Adipocyte (in vitro differentiated cells): ENCODE measurements at regions not wholly inside any gene's neighbourhood (a gene's known extent, or its start where the extent isn't known, plus 50 kb on each side); places are given as distances from the start of the nearest gene placed in this dataset.
A peak's percentile ranks its signal among the peaks of the same experiment; 100 is the strongest.
"Not testable (repeated sequence)": the region's sequence is repeated elsewhere in the genome, so short reads cannot be mapped to it uniquely, and the experiment has no call there.

Experiments
- DNase-seq: peaks from one replicate; pipeline ENCODE4 v3.0.0-alpha.2; 2015; ENCODE audit warnings: low read depth
- H3K27me3 ChIP-seq: replicated peaks from 2 replicates; pipeline ENCODE4 v1.7.0; 2013; ENCODE audit warnings: mild to moderate bottlenecking, low read length, moderate library complexity; ENCODE audit not compliant: control insufficient read depth, insufficient read depth
- H3K36me3 ChIP-seq: 2 replicates; pipeline ENCODE4 v1.7.0; 2013; ENCODE audit warnings: low read length, mild to moderate bottlenecking, moderate library complexity; ENCODE audit not compliant: control insufficient read depth, insufficient read depth, severe bottlenecking
- H3K4me1 ChIP-seq: 2 replicates; pipeline ENCODE4 v1.7.0; 2013; ENCODE audit warnings: mild to moderate bottlenecking, low read length, moderate library complexity; ENCODE audit not compliant: control insufficient read depth, insufficient read depth
- H3K4me3 ChIP-seq: 2 replicates; pipeline ENCODE4 v1.7.0; 2013; ENCODE audit warnings: mild to moderate bottlenecking, low read length, moderate library complexity
- H3K9ac ChIP-seq: 2 replicates; pipeline ENCODE4 v1.7.0; 2013; ENCODE audit warnings: mild to moderate bottlenecking, low read length, moderate library complexity
- H3K9me3 ChIP-seq: 2 replicates; pipeline ENCODE4 v1.7.0; 2013; ENCODE audit warnings: mild to moderate bottlenecking, low read length, moderate library complexity; ENCODE audit not compliant: control insufficient read depth

DNA sequence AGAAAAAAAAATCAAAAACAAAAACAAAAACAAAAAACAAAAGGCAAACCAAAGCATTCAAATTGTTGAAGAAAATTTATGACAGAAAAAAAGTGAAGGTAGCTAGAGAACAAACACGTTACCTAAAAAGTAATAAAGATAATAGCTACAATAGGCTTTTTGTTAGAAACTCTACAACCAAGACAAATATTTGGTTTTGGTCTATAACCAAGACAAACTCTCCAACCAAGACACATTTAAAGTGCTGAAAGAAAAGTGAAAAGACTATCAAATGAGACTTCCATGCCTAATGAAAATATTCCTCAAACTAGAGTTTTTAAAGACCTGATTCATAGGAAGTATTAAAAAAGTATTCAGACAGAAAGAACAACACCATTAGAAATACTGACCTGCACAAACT is 391.9 kb upstream of the NDST4 start:
- Histone ChIP-seq H3K4me1 (no peaks in the 10 kb centered on the region), H3K4me3 (no peak overlapping the region), H3K36me3 (no peaks in the 10 kb centered on the region), H3K27me3 (no peaks in the 10 kb centered on the region), H3K9ac (no peak overlapping the region), H3K9me3 (no peaks in the 10 kb centered on the region)
- no peak for DNase-seq

DNA sequence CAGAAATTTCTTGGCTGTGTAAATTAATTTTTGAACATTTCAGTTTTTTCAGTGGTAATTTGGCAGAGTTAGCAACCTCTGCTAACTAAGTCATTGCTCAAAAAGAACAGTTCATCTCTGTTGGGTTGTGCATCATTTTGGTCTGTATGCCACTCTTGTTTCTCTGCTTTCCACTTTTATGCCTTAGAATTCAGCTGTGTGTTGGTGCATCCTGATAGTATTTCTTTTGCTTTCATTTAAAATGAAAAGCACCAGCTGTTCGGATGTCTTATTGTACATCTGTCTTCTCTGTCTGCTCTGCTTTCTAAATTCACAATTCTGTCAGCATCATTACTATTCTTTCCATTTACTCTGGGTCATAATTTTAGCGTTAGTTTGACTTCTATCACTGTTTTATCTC is 388.2 kb upstream of the NDST4 start:
- H3K9ac ChIP-seq = no peak overlapping the region
- no peaks in the 10 kb centered on the region for H3K27me3 ChIP-seq
- no peaks in the 10 kb centered on the region for H3K4me1 ChIP-seq
- no peaks in the 10 kb centered on the region for H3K9me3 ChIP-seq
- H3K4me3 ChIP-seq = no peak overlapping the region
- H3K36me3 ChIP-seq = no peaks in the 10 kb centered on the region
- no peak for DNase-seq

DNA sequence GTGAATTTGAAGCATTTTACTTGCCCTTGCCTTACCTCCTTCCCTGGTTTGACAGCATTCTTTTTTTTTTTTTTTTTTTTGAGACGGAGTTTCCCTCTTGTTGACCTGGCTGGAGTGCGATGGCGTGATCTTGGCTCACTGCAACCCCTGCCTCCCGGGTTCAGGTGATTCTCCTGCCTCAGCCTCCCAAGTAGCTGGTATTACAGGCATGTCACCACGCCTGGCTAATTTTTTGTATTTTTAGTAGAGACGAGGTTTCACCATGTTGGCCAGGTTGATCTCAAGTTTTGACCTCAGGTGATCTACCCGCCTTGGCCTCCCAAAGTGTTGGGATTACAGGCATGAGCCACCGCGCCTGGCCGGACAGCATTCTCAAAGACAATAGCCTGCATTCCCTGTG is 380.4 kb upstream of the NDST4 start:
- not testable (repeated sequence) for H3K36me3 ChIP-seq, H3K4me3 ChIP-seq, DNase-seq, H3K27me3 ChIP-seq, H3K4me1 ChIP-seq, H3K9ac ChIP-seq
- peaks cover 13% of the 10 kb centered on the region for H3K9me3 ChIP-seq

DNA sequence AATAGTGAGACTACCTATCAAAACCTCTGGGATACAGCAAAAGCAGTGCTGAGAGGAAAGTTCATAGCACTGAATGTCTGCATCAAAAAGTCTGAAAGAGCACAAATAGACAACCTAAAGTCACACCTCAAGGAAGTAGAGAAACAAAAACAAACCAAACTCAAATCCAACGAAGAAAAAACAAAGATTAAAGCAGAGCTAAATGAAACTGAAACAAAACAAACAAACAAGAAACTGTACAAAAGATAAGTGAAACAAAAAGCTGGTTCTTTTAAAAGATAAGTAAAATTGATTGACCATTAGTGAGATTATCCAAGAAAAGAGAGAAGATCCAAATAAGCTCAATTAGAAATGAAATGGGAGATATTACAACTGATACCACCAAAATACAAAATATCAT is 378.3 kb upstream of the NDST4 start:
- DNase-seq = no peak
- H3K36me3 ChIP-seq = no peaks in the 10 kb centered on the region
- no peak overlapping the region for H3K4me3 ChIP-seq
- no peaks in the 10 kb centered on the region for H3K27me3 ChIP-seq
- no peaks in the 10 kb centered on the region for H3K4me1 ChIP-seq
- H3K9me3 ChIP-seq = peaks cover 13% of the 10 kb centered on the region
- no peak overlapping the region for H3K9ac ChIP-seq

DNA sequence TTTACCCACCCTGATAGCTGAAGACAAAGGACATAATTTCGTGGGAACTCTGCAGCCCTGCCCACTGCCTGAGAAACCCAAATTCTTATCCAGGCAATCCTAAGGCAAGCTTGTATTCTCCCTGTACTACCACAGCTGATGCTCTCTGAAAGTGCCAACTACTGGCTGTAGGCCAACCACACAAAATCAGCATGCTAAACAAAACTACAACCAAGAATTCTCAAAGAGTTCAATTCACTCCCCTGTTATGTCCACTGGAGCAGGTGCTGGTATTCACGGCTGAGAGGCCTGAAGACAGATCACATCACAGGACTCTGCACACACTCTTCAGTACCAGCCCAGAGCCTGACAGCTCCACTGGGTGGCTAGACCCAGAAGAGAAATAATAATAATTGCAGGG is 375.9 kb upstream of the NDST4 start:
- Histone ChIP-seq H3K9me3 (peaks cover 3% of the 10 kb centered on the region), H3K36me3 (no peaks in the 10 kb centered on the region), H3K9ac (no peak overlapping the region), H3K4me1 (no peaks in the 10 kb centered on the region), H3K4me3 (no peak overlapping the region), H3K27me3 (no peaks in the 10 kb centered on the region)
- no peak for DNase-seq

DNA sequence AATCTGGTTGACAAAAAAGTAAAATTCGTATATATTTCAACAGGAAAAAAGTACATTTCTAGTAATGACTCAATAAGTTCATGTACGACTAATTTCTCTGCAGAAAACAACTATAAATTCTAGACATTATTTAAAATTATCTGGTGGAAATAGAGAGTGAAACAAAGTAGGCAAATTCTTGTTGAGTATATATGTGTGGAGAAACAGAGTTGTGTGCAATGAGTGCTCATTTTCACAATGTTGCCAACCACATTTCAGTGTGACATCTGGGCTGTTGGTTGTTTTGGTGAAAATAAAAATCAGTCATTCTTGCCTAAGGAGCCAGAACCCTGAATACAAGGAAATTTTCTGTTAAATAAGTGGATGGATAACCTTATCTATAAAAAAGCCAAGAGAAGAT is 372.0 kb upstream of the NDST4 start:
- no peak for DNase-seq
- Histone ChIP-seq H3K36me3 (no peaks in the 10 kb centered on the region), H3K4me3 (no peak overlapping the region), H3K9ac (no peak overlapping the region), H3K9me3 (no peaks in the 10 kb centered on the region), H3K4me1 (no peaks in the 10 kb centered on the region), H3K27me3 (no peaks in the 10 kb centered on the region)

DNA sequence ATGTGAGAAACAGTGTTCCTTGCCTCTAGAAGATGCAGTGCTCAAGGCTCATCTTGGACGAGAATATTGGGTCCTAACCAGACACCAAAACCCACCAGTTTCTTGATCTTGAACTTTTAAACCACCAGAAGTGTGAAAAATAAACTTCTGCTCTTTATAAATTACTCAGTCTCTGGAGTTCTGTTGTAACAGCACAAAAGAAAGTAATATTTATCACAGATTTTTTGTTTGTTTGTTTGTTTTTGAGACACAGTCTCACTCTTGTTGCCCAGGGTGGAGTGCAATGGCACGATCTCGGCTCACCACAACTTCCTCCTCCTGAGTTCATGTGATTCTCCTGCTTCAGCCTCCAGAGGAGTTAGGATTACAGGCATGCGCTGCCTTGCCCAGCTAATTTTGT is 371.1 kb upstream of the NDST4 start:
- no peaks in the 10 kb centered on the region for H3K9me3 ChIP-seq
- no peaks in the 10 kb centered on the region for H3K36me3 ChIP-seq
- H3K4me1 ChIP-seq = no peaks in the 10 kb centered on the region
- no peak for DNase-seq
- H3K27me3 ChIP-seq = no peaks in the 10 kb centered on the region
- H3K4me3 ChIP-seq = no peak overlapping the region
- no peak overlapping the region for H3K9ac ChIP-seq

DNA sequence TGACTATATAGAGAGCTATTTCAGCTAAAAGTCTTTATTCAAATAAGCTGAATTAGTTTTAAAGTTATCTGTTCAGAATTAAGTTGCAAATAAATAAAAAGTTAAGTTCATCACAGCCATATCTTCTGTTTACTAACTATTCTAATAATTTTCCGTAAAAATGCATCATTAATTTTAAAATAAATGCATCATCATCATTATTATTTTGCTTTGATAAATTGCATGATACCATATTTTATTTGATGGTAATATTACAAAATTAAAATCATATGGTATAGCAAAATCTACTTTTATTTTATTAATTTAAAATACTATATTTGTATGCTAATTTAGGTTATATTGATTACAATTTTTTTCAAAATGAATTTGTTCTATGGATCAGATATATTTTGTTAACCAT is 357.3 kb upstream of the NDST4 start:
- H3K4me1 ChIP-seq = no peaks in the 10 kb centered on the region
- no peak overlapping the region for H3K4me3 ChIP-seq
- DNase-seq = no peak
- no peak overlapping the region for H3K9ac ChIP-seq
- H3K27me3 ChIP-seq = no peaks in the 10 kb centered on the region
- no peaks in the 10 kb centered on the region for H3K9me3 ChIP-seq
- no peaks in the 10 kb centered on the region for H3K36me3 ChIP-seq

DNA sequence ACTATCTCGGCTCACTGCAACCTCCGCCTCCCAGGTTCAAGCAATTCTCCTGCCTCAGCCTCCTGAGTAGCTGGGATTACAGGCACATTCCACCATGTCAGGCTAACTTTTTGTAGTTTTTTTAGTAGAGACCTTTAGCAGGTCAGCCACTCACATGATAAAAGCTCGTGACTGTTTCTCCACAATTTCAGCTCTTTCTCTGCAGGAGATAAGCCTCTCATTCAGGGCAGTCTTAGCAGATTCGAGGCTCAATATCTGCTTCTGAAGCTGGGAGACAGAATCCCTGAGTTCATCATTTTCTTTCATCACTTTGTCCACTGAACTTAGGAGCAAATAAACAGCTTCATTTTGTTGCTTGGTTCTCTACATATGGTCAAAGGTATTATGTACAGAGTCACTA is 345.9 kb upstream of the NDST4 start:
- not testable (repeated sequence) for H3K4me1 ChIP-seq, H3K27me3 ChIP-seq, H3K9me3 ChIP-seq, H3K36me3 ChIP-seq, H3K4me3 ChIP-seq, H3K9ac ChIP-seq, DNase-seq

DNA sequence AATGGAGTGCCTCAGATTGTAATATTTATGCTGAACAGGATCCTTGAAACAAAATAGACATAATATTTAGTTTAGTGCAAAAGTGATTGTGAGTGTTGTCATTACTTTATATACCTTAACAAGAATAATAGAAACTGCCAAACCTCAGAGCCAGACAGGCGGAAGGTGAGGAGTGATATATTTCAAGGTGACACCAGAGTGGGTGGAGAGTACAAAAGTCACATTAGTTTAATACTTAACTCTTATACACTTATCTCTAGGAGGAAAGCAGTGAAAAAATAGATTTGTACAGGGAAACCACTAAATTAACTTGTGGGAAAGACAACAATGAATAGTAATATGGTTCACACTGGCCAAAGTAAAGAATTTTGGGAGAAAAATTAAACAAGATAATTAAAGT is 342.8 kb upstream of the NDST4 start:
- no peak for DNase-seq
- H3K9ac ChIP-seq = no peak overlapping the region
- no peaks in the 10 kb centered on the region for H3K27me3 ChIP-seq
- peaks cover 17% of the 10 kb centered on the region for H3K4me1 ChIP-seq
- H3K4me3 ChIP-seq = no peak overlapping the region
- no peaks in the 10 kb centered on the region for H3K9me3 ChIP-seq
- no peaks in the 10 kb centered on the region for H3K36me3 ChIP-seq

DNA sequence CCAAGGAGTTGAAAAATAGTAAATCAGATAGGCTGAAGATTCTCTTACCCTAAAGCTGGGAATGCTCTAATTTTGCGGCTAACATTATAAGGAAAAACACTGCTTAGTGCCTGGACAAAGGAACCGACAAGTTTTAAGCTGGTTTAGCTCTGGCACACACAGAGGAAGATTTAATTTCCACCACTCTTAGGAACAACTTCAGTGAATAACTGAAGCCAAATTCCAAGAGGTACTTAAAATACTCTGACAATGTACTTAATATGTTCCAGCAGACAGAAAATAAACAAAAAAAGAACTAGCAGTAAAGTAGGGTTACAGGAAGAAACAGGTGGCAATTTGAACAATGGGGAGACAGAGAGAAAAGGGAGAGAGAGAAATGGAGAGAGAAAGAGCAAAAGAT is 340.8 kb upstream of the NDST4 start:
- H3K36me3 ChIP-seq = no peaks in the 10 kb centered on the region
- H3K27me3 ChIP-seq = no peaks in the 10 kb centered on the region
- no peak overlapping the region for H3K4me3 ChIP-seq
- DNase-seq = no peak
- H3K4me1 ChIP-seq = peaks cover 17% of the 10 kb centered on the region
- H3K9ac ChIP-seq = no peak overlapping the region
- no peaks in the 10 kb centered on the region for H3K9me3 ChIP-seq

DNA sequence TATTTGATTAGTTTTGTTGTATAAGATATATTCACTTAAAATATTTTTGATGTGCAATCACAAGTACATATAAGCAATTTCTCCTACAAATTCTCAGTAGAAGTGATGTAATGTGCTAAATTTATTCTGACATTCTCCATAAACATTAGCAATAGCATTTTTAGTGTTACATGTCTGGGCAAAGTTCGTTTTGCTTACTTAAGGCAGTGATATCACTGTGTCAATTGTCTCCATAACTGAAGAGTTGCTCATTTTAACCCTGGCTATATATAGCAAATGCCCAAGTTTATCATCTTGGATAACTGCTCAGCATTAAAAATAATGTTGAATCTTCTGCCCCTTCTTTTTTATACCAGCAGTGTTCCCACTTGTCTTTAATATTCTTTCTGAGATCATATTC is 340.0 kb upstream of the NDST4 start:
- Histone ChIP-seq H3K36me3 (no peaks in the 10 kb centered on the region), H3K4me3 (no peak overlapping the region), H3K27me3 (no peaks in the 10 kb centered on the region), H3K9me3 (no peaks in the 10 kb centered on the region), H3K4me1 (peaks cover 17% of the 10 kb centered on the region), H3K9ac (no peak overlapping the region)
- peak; percentile 4 for DNase-seq
